Nephron (organoid): ENCODE measurements at regions not wholly inside any gene's neighbourhood (a gene's known extent, or its start where the extent isn't known, plus 50 kb on each side); places are given as distances from the start of the nearest gene placed in this dataset.

ENCODE experiments used
- H3K27ac Mint-ChIP-seq, 3 experiments: 2 replicates each; pipeline ENCODE4 v1.8.0; 2020; ENCODE audit warnings: mixed read lengths in 3 of 3, mild to moderate bottlenecking in 2 of 3, moderate library complexity in 1 of 3
- H3K27me3 Mint-ChIP-seq: 2 replicates; pipeline ENCODE4 v1.8.0; 2021; ENCODE audit warnings: low read depth, mild to moderate bottlenecking, moderate library complexity, mixed read lengths
- H3K36me3 Mint-ChIP-seq: 2 replicates; pipeline ENCODE4 v1.8.0; 2020; ENCODE audit warnings: low read depth, mixed read lengths
- H3K4me1 Mint-ChIP-seq: 2 replicates; pipeline ENCODE4 v1.8.0; 2020; ENCODE audit warnings: mixed read lengths
- H3K4me3 Mint-ChIP-seq, 3 experiments: 2 replicates each; pipeline ENCODE4 v1.8.0; 2020; ENCODE audit warnings: mild to moderate bottlenecking in 3 of 3, mixed read lengths in 3 of 3, moderate library complexity in 2 of 3
- H3K9me3 Mint-ChIP-seq: 2 replicates; pipeline ENCODE4 v1.8.0; 2020; ENCODE audit warnings: mixed read lengths
- TF ChIP-seq, protein P1 (sequence below), 3 experiments: fragments of 200-600 bp; sonication (generic); IDR thresholded peaks; one replicate each; pipeline ENCODE4 v1.5.0; 2021; ENCODE audit warnings: antibody characterized with exemption in 3 of 3; ENCODE audit not compliant: unreplicated experiment in 3 of 3

DNA sequence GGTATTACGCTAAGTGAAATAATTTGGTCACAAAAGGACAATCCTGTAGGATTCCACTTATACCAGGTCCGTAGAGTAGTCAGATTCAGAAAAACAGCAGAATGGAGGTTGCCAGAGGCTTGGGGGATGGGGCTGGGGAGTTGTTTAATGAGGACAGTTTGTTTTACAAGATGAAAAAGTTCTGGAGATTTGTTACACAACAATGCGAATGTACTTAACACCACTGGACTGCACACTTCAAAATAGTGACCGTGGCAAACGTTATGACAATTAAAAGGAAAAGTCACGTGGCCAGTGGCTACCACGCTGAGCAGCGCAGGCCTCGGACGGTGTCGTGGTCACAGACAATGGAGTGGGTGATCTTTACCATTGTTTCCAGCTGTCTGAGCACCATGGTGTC lies 338.1 kb downstream of the SEC14L1 start:
- H3K27me3 Mint-ChIP-seq = no peaks in the 10 kb centered on the region
- peaks cover 8% of the 10 kb centered on the region for H3K36me3 Mint-ChIP-seq
- no peaks in the 10 kb centered on the region for H3K9me3 Mint-ChIP-seq
- TF ChIP-seq, protein P1, sequence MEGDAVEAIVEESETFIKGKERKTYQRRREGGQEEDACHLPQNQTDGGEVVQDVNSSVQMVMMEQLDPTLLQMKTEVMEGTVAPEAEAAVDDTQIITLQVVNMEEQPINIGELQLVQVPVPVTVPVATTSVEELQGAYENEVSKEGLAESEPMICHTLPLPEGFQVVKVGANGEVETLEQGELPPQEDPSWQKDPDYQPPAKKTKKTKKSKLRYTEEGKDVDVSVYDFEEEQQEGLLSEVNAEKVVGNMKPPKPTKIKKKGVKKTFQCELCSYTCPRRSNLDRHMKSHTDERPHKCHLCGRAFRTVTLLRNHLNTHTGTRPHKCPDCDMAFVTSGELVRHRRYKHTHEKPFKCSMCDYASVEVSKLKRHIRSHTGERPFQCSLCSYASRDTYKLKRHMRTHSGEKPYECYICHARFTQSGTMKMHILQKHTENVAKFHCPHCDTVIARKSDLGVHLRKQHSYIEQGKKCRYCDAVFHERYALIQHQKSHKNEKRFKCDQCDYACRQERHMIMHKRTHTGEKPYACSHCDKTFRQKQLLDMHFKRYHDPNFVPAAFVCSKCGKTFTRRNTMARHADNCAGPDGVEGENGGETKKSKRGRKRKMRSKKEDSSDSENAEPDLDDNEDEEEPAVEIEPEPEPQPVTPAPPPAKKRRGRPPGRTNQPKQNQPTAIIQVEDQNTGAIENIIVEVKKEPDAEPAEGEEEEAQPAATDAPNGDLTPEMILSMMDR (IDR thresholded peaks at IDR 0.05; ENCODE audit: unreplicated experiment in 3 of 3) = no peak
- H3K4me1 Mint-ChIP-seq = peaks cover 62% of the 10 kb centered on the region
- peak overlapping the region; percentile 94 to 97 (median 95) for H3K27ac Mint-ChIP-seq
- peak overlapping the region in 2 of 3 experiments; percentile 2 to 34 for H3K4me3 Mint-ChIP-seq

DNA sequence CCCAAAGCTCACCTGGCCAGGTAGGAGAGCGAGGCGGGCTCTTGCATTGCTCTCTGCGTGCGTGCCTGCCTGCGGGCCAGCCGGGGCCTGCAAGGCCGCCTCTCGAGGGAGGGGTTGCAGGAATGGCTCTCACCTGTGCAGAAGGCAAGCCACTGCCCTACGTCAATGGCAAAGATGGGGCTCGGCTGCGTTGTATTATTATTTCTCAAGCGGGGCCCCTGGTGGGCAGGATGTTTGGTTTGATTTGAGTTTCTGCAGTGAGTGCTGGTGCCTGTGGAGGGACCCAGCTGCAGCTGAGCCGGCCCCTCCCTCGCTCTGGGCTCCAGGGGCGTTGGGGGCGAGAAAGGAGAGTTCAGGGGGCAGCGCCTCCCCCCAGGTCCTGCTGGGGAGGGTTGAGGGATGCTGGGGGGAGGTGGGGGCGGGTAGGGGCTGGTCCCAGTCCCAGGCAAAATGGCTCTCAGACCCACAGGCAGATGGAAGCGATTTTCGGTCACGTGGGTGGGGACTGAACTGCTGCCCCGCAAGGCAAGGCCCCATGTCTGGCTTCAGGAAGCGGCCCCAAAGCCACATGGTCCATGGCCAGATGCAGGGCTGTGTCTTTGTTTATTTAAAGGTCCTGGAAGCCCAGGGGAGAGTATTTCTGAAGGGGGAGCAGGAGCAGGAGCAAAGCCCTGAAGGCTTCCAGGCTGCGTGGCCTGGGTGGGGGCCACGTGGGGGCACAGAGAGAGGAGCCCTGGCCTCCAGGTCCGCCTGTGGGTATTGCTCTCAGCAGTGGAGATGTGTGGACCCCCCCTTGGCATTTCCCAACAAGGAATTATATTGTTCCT lies 338.8 kb downstream of the SEC14L1 start:
- H3K9me3 Mint-ChIP-seq = no peaks in the 10 kb centered on the region
- H3K27ac Mint-ChIP-seq = peak overlapping the region; percentile 94 to 97 (median 95)

DNA sequence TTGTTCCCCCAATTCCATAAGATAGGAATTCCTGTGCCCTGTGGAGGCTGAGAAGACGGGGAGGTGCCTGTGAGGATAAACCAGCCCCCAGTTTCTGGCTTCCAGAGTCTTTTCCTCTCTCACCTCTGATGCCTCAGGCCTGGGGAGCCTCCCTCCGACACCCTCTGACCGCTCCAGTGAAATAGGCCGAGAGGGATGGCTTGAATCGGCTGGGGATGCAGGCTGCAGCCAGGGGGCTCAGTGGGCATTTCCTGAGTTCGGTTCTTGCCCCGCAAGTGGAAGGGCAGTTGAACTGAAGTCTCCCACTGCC lies 339.4 kb downstream of the SEC14L1 start:
- H3K36me3 Mint-ChIP-seq = peaks cover 8% of the 10 kb centered on the region
- TF ChIP-seq, protein P1 (IDR thresholded peaks at IDR 0.05; ENCODE audit: unreplicated experiment in 3 of 3) = no peak

More for the DNA sequence above, 338.8 kb downstream of the SEC14L1 start:
- H3K4me1 Mint-ChIP-seq = peaks cover 55% of the 10 kb centered on the region
- TF ChIP-seq, protein P1 (IDR thresholded peaks at IDR 0.05; ENCODE audit: unreplicated experiment in 3 of 3) = no peak
- H3K27me3 Mint-ChIP-seq = no peaks in the 10 kb centered on the region
- peak overlapping the region in 1 of 3 experiments; percentile 44 for H3K4me3 Mint-ChIP-seq
- peaks cover 8% of the 10 kb centered on the region for H3K36me3 Mint-ChIP-seq

DNA sequence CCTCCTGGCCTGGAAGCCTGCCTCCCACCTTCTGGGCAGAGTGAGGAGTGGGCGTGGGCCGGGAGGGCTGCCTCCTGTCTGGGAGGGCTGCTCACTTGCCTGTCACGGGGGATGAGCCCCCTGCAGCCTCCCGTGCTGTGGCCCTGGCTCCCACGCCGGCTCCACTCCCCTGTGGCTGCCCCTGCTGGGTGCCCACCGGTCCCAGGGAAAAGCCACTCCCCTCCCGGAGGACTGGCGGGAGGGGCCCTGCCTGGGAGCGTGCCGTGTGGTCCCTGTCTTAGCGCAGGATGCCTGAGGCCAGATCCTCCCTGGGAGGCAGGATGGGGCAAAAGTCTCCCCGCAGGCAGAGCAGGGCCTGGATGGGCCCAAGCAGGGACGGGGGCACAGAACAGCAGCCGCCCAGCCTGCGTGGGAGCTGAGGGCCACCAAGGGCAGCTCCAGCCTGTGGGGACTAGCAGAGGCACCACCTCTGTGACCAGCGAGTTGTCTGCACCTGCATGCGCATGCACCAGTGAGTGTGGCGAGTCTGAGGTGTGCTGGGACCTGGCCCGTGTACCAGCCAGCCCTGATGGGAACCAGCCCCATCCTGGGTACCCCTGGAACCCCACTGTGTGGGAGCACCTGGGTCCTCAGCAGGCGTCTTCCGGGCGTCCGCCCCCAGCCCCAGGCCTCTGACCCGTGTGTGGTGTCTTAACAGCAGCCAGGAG lies 339.9 kb downstream of the SEC14L1 start:
- TF ChIP-seq, protein P1 (IDR thresholded peaks at IDR 0.05; ENCODE audit: unreplicated experiment in 3 of 3) = no peak

More for the DNA sequence above, 339.4 kb downstream of the SEC14L1 start:
- Mint-ChIP-seq H3K4me1 (peaks cover 49% of the 10 kb centered on the region), H3K9me3 (no peaks in the 10 kb centered on the region), H3K27me3 (no peaks in the 10 kb centered on the region), H3K27ac (peak overlapping the region; percentile 94 to 97 (median 95)), H3K4me3 (no peak overlapping the region)

DNA sequence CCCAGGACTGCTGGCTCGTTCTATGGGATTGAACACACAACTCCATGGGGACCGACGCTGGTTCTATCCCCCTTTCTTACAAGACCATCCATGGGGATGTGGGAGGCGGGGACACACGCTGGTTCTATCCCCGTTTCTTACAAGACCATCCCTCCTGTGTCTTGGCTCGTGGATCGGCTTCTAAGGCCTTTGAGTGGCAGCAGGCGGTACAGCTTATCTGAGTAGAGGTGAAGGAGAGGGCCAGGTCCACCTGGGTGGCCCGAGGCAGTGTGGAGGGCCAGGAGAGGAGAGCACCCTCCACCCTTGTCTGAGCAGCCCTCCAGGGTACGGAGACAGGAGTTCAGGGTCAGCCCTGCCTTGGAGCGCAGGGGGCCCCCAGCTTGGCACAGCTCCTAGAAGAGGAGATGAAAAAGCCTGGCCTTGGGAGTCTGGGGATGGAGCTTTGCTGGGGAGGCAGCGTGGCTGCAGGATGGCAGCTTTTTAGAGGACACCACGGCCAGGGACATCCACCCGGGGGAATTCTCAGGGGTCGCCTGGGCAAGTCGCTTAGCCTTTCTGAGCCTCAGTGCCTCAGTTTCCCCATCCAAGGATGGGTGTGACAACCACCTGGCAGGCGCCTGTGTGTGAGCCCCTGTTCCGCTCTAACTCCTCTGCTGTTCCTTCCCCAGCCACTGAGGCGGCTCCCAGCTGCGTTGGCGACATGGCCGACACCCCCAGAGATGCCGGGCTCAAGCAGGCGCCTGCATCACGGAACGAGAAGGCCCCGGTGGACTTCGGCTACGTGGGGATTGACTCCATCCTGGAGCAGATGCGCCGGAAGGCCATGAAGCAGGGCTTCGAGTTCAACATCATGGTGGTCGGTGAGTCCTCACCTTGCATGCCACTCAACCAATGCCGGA lies 341.0 kb downstream of the SEC14L1 start:
- Mint-ChIP-seq H3K36me3 (peaks cover 14% of the 10 kb centered on the region), H3K9me3 (no peaks in the 10 kb centered on the region), H3K4me3 (peak overlapping the region; percentile 8 to 50 (median 31)), H3K4me1 (peaks cover 41% of the 10 kb centered on the region), H3K27ac (peak overlapping the region; percentile 86 to 90 (median 88)), H3K27me3 (no peaks in the 10 kb centered on the region)
- TF ChIP-seq, protein P1 (IDR thresholded peaks at IDR 0.05; ENCODE audit: unreplicated experiment in 3 of 3) = no peak

More for the DNA sequence above, 339.9 kb downstream of the SEC14L1 start:
- H3K9me3 Mint-ChIP-seq = no peaks in the 10 kb centered on the region
- no peaks in the 10 kb centered on the region for H3K27me3 Mint-ChIP-seq
- H3K4me1 Mint-ChIP-seq = peaks cover 44% of the 10 kb centered on the region
- H3K27ac Mint-ChIP-seq = peak overlapping the region in 2 of 3 experiments; percentile 94 to 97
- no peak overlapping the region for H3K4me3 Mint-ChIP-seq
- H3K36me3 Mint-ChIP-seq = peaks cover 8% of the 10 kb centered on the region
